C4-2B (cell line): ENCODE measurements at regions not wholly inside any gene's neighbourhood (a gene's known extent, or its start where the extent isn't known, plus 50 kb on each side); places are given as distances from the start of the nearest gene placed in this dataset.

Experiments
- CTCF ChIP-seq: fragments of 450-650 bp; conservative IDR thresholded peaks from 2 replicates; pipeline ENCODE4 v1.5.1; 2017; ENCODE audit warnings: mild to moderate bottlenecking
- ZFX ChIP-seq: fragments of 450-650 bp; IDR thresholded peaks from 2 replicates; pipeline ENCODE4 v1.6.1; 2017

GRCh38 chr2:104982111-104982510 lies 55.8 kb upstream of the MRPS9 start:
- TF ChIP-seq CTCF, result no peak
- TF ChIP-seq ZFX, result no peak
